ENCODE measurements at regions not wholly inside any gene's neighbourhood (a gene's known extent, or its start where the extent isn't known, plus 50 kb on each side); places are given as distances from the start of the nearest gene placed in this dataset.

GRCh38 chr1:217196616-217197015 is 434.3 kb downstream of the GPATCH2 start:
- TF ChIP-seq CTCF (IDR thresholded peaks at IDR 0.05) = no peak
- no peak for TF ChIP-seq EP300 (IDR thresholded peaks at IDR 0.05)
- no peak for TF ChIP-seq POLR2A (IDR thresholded peaks at IDR 0.05)
- TF ChIP-seq POLR2AphosphoS5 (IDR thresholded peaks at IDR 0.05) = no peak
